CD4-positive, alpha-beta T cell (primary cell): ENCODE measurements at regions not wholly inside any gene's neighbourhood (a gene's known extent, or its start where the extent isn't known, plus 50 kb on each side); places are given as distances from the start of the nearest gene placed in this dataset.

Experiments used
- ATAC-seq: fragments of 200-7000 bp; cut with Tn5 transposase; one replicate; pipeline ENCODE4 v1.10.0; 2022; ENCODE audit warnings: mild to moderate bottlenecking; ENCODE audit not compliant: poor library complexity
- CTCF ChIA-PET: fragments of 350-600 bp; sonication (Branson Sonifier 250); formaldehyde crosslinking; loops from one replicate; lab custom pipeline; 2021; ENCODE audit warnings: antibody characterized with exemption, inconsistent platforms; lab: Charles Lee
- POLR2A ChIA-PET: fragments of 350-600 bp; sonication (Branson Sonifier 250); formaldehyde crosslinking; loops from one replicate; lab custom pipeline; 2021; ENCODE audit warnings: antibody characterized with exemption, inconsistent platforms; lab: Charles Lee
- DNase-seq, 14 experiments: peaks; one replicate each; pipeline ENCODE4 v3.0.0-alpha.2; 2013 to 2020; ENCODE audit warnings: mixed read lengths in 2 of 14
- H3K27ac ChIP-seq, 2 donors: one replicate each; pipeline versions ENCODE4 v1.5.1 to v1.7.0; 2013; ENCODE audit warnings: low read length in 2 of 2, low read depth in 1 of 2, mild to moderate bottlenecking in 1 of 2
- H3K27me3 ChIP-seq, 2 experiments: 1 replicate in 1 of 2; 2 replicates in 1 of 2; pipeline versions ENCODE4 v1.6.1 to v1.7.0; 2013; ENCODE audit warnings: low read length in 2 of 2, control low read depth in 1 of 2, mild to moderate bottlenecking in 1 of 2, moderate library complexity in 1 of 2; ENCODE audit not compliant: insufficient read depth in 2 of 2, control insufficient read depth in 1 of 2
- H3K36me3 ChIP-seq: one replicate; pipeline ENCODE4 v1.6.1; 2013; ENCODE audit warnings: low read length, control low read depth; ENCODE audit not compliant: insufficient read depth
- H3K4me1 ChIP-seq: one replicate; pipeline ENCODE4 v1.6.1; 2013; ENCODE audit warnings: low read length, control low read depth; ENCODE audit not compliant: insufficient read depth
- H3K4me3 ChIP-seq: one replicate; pipeline ENCODE4 v1.5.1; 2013; ENCODE audit warnings: mild to moderate bottlenecking, low read length, moderate library complexity
- H3K9me3 ChIP-seq, 2 experiments: 1 replicate in 1 of 2; 2 replicates in 1 of 2; pipeline versions ENCODE4 v1.6.1 to v1.7.0; 2013; ENCODE audit warnings: low read length in 2 of 2, mild to moderate bottlenecking in 2 of 2, control low read depth in 1 of 2, moderate library complexity in 1 of 2; ENCODE audit not compliant: control insufficient read depth in 1 of 2, insufficient read depth in 1 of 2
- H3K27ac Mint-ChIP-seq: one replicate; pipeline ENCODE4 v1.8.0; 2020; ENCODE audit warnings: mixed read lengths
- H3K27me3 Mint-ChIP-seq: one replicate; pipeline ENCODE4 v1.8.0; 2021; ENCODE audit warnings: mixed read lengths
- H3K36me3 Mint-ChIP-seq: one replicate; pipeline ENCODE4 v1.8.0; 2021; ENCODE audit warnings: low read depth, mixed read lengths
- H3K4me1 Mint-ChIP-seq: one replicate; pipeline ENCODE4 v1.8.0; 2021; ENCODE audit warnings: low read depth, mixed read lengths
- H3K4me3 Mint-ChIP-seq: one replicate; pipeline ENCODE4 v1.8.0; 2020; ENCODE audit warnings: mild to moderate bottlenecking, mixed read lengths
- H3K9me3 Mint-ChIP-seq: one replicate; pipeline ENCODE4 v1.8.0; 2020; ENCODE audit warnings: mixed read lengths
- intact Hi-C, 2 experiments: fragments of 100-400 bp; cut with DNase I in 1 of 2; cut with micrococcal nuclease in 1 of 2; formaldehyde crosslinking; loops; one replicate each; pipeline versions ENCODE4 v1.15.1 to v1.9.0; 2023 to 2025; cut with DNase I, micrococcal nuclease
- TF ChIP-seq, protein P1 (sequence below): fragments of 200-600 bp; IDR thresholded peaks from one replicate; pipeline ENCODE4 v1.8.0; 2022; ENCODE audit warnings: antibody characterized with exemption, mild to moderate bottlenecking

DNA sequence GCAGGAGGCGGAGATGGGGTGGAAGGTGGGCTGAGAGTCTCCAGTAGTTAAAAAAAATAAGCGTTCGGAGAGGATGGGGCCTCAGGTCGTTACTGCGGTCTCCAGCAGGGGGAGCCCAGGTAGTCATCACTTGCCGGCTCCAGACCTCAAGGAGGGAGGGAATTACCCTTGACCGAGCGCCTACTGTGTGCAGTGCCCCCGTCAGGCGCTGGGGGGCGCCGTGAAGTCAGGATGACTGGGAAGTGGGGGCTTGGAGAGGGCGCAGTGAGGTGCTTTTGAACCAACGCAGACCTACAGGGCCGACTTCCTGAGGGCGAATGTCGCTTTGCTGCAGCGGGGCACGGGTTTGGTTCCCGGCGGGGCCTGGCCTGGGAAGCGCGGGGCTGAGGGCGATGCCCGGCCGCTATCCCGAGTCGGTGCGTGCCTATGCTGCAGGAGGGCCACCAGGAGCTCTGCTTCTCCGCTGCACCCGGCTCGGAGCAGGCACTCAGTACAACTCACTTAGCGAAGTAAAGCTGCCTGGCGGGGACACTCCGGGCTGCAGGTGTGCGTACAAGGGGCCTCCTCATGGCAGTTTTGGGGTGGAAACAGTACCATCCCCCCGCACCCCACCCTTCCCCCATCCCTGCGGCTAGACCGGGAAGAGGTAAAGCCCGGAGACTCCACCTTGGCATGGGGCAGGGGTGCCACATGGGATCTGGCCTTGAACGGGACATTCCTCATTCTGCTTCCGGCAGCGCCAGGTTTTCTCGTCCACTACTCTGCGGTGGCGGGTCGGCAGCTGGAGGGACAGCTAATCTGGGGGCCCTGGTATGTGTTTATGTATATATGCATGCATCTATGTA is 79.8 kb downstream of the RHCG start:
- ChIA-PET POLR2A (interaction anchor here (1.1 kb wide), 1 partner anchor 14 kb away, joined by 3 read pairs; no protein-coding TSS in a partner anchor), CTCF (interaction anchor here (2.5 to 3.3 kb wide), 2 partner anchors 13 to 58 kb away, joined by 7 to 13 read pairs; no protein-coding TSS in a partner anchor)
- H3K27me3 ChIP-seq: peaks cover 78 to 94% of the 10 kb centered on the region in 2 experiments
- no peaks in the 10 kb centered on the region for H3K36me3 ChIP-seq
- Mint-ChIP-seq H3K9me3 (no peaks in the 10 kb centered on the region), H3K36me3 (no peaks in the 10 kb centered on the region), H3K4me3 (no peak overlapping the region), H3K4me1 (peaks cover 13% of the 10 kb centered on the region), H3K27ac (no peak overlapping the region), H3K27me3 (peaks cover 96% of the 10 kb centered on the region)
- peak; percentile 87 for ATAC-seq
- H3K4me1 ChIP-seq: peaks cover 16% of the 10 kb centered on the region
- H3K27ac ChIP-seq: no peak overlapping the region
- TF ChIP-seq, protein P1, sequence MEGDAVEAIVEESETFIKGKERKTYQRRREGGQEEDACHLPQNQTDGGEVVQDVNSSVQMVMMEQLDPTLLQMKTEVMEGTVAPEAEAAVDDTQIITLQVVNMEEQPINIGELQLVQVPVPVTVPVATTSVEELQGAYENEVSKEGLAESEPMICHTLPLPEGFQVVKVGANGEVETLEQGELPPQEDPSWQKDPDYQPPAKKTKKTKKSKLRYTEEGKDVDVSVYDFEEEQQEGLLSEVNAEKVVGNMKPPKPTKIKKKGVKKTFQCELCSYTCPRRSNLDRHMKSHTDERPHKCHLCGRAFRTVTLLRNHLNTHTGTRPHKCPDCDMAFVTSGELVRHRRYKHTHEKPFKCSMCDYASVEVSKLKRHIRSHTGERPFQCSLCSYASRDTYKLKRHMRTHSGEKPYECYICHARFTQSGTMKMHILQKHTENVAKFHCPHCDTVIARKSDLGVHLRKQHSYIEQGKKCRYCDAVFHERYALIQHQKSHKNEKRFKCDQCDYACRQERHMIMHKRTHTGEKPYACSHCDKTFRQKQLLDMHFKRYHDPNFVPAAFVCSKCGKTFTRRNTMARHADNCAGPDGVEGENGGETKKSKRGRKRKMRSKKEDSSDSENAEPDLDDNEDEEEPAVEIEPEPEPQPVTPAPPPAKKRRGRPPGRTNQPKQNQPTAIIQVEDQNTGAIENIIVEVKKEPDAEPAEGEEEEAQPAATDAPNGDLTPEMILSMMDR: peak; percentile 74
- DNase-seq: peak; percentile 18 to 86 (median 52)
- peaks cover 0 to 19% of the 10 kb centered on the region in 2 experiments for H3K9me3 ChIP-seq
- intact Hi-C loops: loop anchor here in 1 of 2 experiments (2.0 kb wide), 1 partner anchor 14 kb away; no protein-coding TSS in a partner anchor
- no peak overlapping the region for H3K4me3 ChIP-seq

- Histone ChIP-seq H3K4me1 (peaks cover 35% of the 10 kb centered on the region), H3K36me3 (no peaks in the 10 kb centered on the region), H3K27me3 (peaks cover 95 to 97% of the 10 kb centered on the region in 2 experiments), H3K9me3 (peaks cover 0 to 36% of the 10 kb centered on the region in 2 experiments), H3K4me3 (no peak overlapping the region), H3K27ac (no peak overlapping the region)
- ChIA-PET POLR2A (no interaction called here), CTCF (no interaction called here)
- H3K27me3 Mint-ChIP-seq: peaks cover 97% of the 10 kb centered on the region
- intact Hi-C loops: no loop called here
- no peak overlapping the region for H3K27ac Mint-ChIP-seq
- peaks cover 22% of the 10 kb centered on the region for H3K4me1 Mint-ChIP-seq
- H3K4me3 Mint-ChIP-seq: no peak overlapping the region
- TF ChIP-seq, protein P1: no peak
- ATAC-seq: no peak
- H3K9me3 Mint-ChIP-seq: no peaks in the 10 kb centered on the region
- H3K36me3 Mint-ChIP-seq: no peaks in the 10 kb centered on the region
- no peak for DNase-seq
Observed at GRCh38 chr15:89414571-89414970, 79.9 kb upstream of the POLG start.

DNA sequence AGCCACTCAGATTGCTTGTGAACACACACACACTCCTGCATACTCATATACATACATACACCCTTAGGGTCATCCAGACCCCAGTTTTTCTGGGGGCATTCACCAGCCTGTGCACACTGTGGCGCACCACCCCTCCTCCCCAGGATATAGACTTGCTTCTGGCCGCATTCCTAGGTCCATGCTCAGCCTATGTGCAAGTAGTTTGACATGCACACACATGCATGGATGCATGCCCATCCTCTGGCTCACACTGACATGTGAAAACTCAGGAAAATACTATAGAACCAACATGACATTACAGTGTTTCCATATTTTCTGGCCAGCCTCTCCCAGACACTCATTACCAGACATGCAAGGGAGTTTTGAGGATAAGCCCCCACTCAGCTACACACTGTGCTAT is 79.3 kb upstream of the POLG start:
- Histone ChIP-seq H3K27ac (no peak overlapping the region), H3K36me3 (no peaks in the 10 kb centered on the region), H3K4me1 (peaks cover 42% of the 10 kb centered on the region), H3K9me3 (peaks cover 0 to 41% of the 10 kb centered on the region in 2 experiments), H3K27me3 (peaks cover 96 to 97% of the 10 kb centered on the region in 2 experiments), H3K4me3 (no peak overlapping the region)
- Mint-ChIP-seq H3K36me3 (no peaks in the 10 kb centered on the region), H3K4me1 (peaks cover 29% of the 10 kb centered on the region), H3K27ac (no peak overlapping the region), H3K9me3 (no peaks in the 10 kb centered on the region), H3K4me3 (no peak overlapping the region), H3K27me3 (peaks cover 97% of the 10 kb centered on the region)
- TF ChIP-seq, protein P1: no peak
- DNase-seq (no peak), ATAC-seq (no peak)
- ChIA-PET POLR2A (no interaction called here), CTCF (no interaction called here)
- intact Hi-C loops: no loop called here
